A673 (cell line): ENCODE measurements at regions not wholly inside any gene's neighbourhood (a gene's known extent, or its start where the extent isn't known, plus 50 kb on each side); places are given as distances from the start of the nearest gene placed in this dataset.

Experiments
- CTCF ChIP-seq: fragments of 300-800, 200-600 bp; sonication (generic); conservative IDR thresholded peaks from 2 replicates; pipeline ENCODE4 v1.5.1; 2017; ENCODE audit warnings: low read depth, mild to moderate bottlenecking, antibody characterized with exemption, low read length, moderate library complexity, mixed read lengths
- EZH2 ChIP-seq: fragments of 200-600 bp; sonication (generic); IDR thresholded peaks from 2 replicates; pipeline ENCODE4 v1.6.1; 2017; ENCODE audit warnings: borderline replicate concordance, low read depth, mild to moderate bottlenecking, mixed read lengths, antibody characterized with exemption, low read length; ENCODE audit not compliant: poor library complexity, severe bottlenecking

- no peak for TF ChIP-seq CTCF
- TF ChIP-seq EZH2 = no peak
Observed at GRCh38 chr6:69527921-69528476, 268.8 kb downstream of the LMBRD1 start.
